Lung (tissue), 11 donors: ENCODE measurements at regions not wholly inside any gene's neighbourhood (a gene's known extent, or its start where the extent isn't known, plus 50 kb on each side); places are given as distances from the start of the nearest gene placed in this dataset.

Experiments used
- ATAC-seq: fragments of 200-7000 bp; cut with Tn5 transposase; one replicate; pipeline ENCODE4 v1.9.1; 2020; ENCODE audit warnings: moderate number of reproducible peaks; ENCODE audit not compliant: insufficient read depth, low FRiP score
- DNase-seq, 3 donors: peaks; one replicate each; pipeline ENCODE4 v3.0.0-alpha.2; 2013 to 2017
- H3K27ac ChIP-seq, 2 donors: one replicate each; pipeline ENCODE4 v1.5.1; 2013; ENCODE audit warnings: mild to moderate bottlenecking in 2 of 2, moderate library complexity in 2 of 2, control low read depth in 1 of 2, inconsistent platforms in 1 of 2, low read depth in 1 of 2, low read length in 1 of 2
- H3K27me3 ChIP-seq, 3 donors: one replicate each; pipeline ENCODE4 v1.5.1; 2013; ENCODE audit warnings: low read length in 2 of 3; ENCODE audit not compliant: control insufficient read depth in 3 of 3, insufficient read depth in 3 of 3
- H3K36me3 ChIP-seq, 4 donors: one replicate each; pipeline ENCODE4 v1.5.1; 2013; ENCODE audit warnings: low read length in 4 of 4, mild to moderate bottlenecking in 1 of 4, moderate library complexity in 1 of 4; ENCODE audit not compliant: control insufficient read depth in 4 of 4, insufficient read depth in 4 of 4
- H3K4me1 ChIP-seq, 5 donors: one replicate each; pipeline ENCODE4 v1.5.1; 2013; ENCODE audit warnings: low read length in 5 of 5, mild to moderate bottlenecking in 2 of 5, moderate library complexity in 1 of 5; ENCODE audit not compliant: control insufficient read depth in 5 of 5, insufficient read depth in 5 of 5
- H3K4me3 ChIP-seq: one replicate; pipeline ENCODE4 v1.5.1; 2013; ENCODE audit warnings: mild to moderate bottlenecking, control low read depth, moderate library complexity
- H3K9ac ChIP-seq, 2 donors: one replicate each; pipeline ENCODE4 v1.5.1; 2013; ENCODE audit warnings: low read length in 2 of 2, control low read depth in 1 of 2; ENCODE audit not compliant: insufficient read depth in 1 of 2
- H3K9me3 ChIP-seq, 4 donors: one replicate each; pipeline ENCODE4 v1.5.1; 2013; ENCODE audit warnings: low read length in 3 of 4, mild to moderate bottlenecking in 1 of 4, moderate library complexity in 1 of 4; ENCODE audit not compliant: control insufficient read depth in 4 of 4, insufficient read depth in 3 of 4
- WGBS, 2 donors: extraction: QIAGEN DNeasy Blood & Tissue Kit; methylation state at CpG; one replicate each; pipeline ENCODE4 v1.1.7; 2013; 5-methylcytosine and 5-hydroxymethylcytosine counted together
- TF ChIP-seq, protein P1 (sequence below): IDR thresholded peaks from 2 replicates; pipeline ENCODE4 v1.5.1; 2012; ENCODE audit warnings: mild to moderate bottlenecking; ENCODE audit errors: control extremely low read depth, extremely low read depth
- donor health status: control.
- donor health status: control.
- donor health status: Bipolar disorder and iron deficiency.
- donor health status: healthy.
- donor health status: DM: yes; HTN: yes; CAD: no.

DNA sequence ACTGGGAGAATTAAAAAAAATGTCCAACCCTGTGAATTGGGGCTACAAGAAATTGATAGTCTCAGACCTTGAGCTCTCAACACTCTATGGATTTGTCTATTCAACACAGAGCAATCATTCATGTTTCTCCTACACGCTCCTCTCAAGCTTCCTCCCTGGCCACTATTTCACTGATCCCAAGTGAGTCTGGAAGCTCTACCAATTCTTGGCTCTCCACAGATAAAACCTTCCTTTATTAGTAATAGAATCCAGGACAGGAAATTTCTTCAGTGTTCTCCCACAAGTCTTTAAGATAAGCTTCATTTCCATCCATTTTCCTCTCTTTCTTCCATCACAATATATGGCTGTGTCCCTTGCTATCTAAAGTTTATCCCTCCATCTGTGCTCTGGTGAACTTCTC is 215.1 kb upstream of the PAPPA start:
- no peak for DNase-seq
- peaks cover 0 to 4% (median 0%) of the 10 kb centered on the region in 5 donors for H3K4me1 ChIP-seq
- H3K4me3 ChIP-seq = no peak overlapping the region
- no peak for ATAC-seq
- 85 to 90% methylated on average over 1 of the region's 1 CpG for WGBS, 2 donors
- TF ChIP-seq, protein P1, sequence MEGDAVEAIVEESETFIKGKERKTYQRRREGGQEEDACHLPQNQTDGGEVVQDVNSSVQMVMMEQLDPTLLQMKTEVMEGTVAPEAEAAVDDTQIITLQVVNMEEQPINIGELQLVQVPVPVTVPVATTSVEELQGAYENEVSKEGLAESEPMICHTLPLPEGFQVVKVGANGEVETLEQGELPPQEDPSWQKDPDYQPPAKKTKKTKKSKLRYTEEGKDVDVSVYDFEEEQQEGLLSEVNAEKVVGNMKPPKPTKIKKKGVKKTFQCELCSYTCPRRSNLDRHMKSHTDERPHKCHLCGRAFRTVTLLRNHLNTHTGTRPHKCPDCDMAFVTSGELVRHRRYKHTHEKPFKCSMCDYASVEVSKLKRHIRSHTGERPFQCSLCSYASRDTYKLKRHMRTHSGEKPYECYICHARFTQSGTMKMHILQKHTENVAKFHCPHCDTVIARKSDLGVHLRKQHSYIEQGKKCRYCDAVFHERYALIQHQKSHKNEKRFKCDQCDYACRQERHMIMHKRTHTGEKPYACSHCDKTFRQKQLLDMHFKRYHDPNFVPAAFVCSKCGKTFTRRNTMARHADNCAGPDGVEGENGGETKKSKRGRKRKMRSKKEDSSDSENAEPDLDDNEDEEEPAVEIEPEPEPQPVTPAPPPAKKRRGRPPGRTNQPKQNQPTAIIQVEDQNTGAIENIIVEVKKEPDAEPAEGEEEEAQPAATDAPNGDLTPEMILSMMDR = no peak
- H3K9me3 ChIP-seq = no peaks in the 10 kb centered on the region
- H3K27me3 ChIP-seq = no peaks in the 10 kb centered on the region
- H3K36me3 ChIP-seq = no peaks in the 10 kb centered on the region
- no peak overlapping the region for H3K27ac ChIP-seq
- no peak overlapping the region for H3K9ac ChIP-seq

- DNase-seq = no peak
- H3K27ac ChIP-seq = peak overlapping the region in 1 of 2 donors; percentile 3
- ATAC-seq = no peak
- H3K36me3 ChIP-seq = no peaks in the 10 kb centered on the region
- H3K27me3 ChIP-seq = no peaks in the 10 kb centered on the region
- H3K4me3 ChIP-seq = no peak overlapping the region
- TF ChIP-seq, protein P1 = no peak
- 79 to 82% methylated on average over 2 of the region's 2 CpGs for WGBS, 2 donors
- H3K4me1 ChIP-seq = peaks cover 0 to 11% (median 6%) of the 10 kb centered on the region in 5 donors
- H3K9me3 ChIP-seq = no peaks in the 10 kb centered on the region
- H3K9ac ChIP-seq = no peak overlapping the region
Observed at GRCh38 chr9:115939065-115939765, 214.4 kb upstream of the PAPPA start.

DNA sequence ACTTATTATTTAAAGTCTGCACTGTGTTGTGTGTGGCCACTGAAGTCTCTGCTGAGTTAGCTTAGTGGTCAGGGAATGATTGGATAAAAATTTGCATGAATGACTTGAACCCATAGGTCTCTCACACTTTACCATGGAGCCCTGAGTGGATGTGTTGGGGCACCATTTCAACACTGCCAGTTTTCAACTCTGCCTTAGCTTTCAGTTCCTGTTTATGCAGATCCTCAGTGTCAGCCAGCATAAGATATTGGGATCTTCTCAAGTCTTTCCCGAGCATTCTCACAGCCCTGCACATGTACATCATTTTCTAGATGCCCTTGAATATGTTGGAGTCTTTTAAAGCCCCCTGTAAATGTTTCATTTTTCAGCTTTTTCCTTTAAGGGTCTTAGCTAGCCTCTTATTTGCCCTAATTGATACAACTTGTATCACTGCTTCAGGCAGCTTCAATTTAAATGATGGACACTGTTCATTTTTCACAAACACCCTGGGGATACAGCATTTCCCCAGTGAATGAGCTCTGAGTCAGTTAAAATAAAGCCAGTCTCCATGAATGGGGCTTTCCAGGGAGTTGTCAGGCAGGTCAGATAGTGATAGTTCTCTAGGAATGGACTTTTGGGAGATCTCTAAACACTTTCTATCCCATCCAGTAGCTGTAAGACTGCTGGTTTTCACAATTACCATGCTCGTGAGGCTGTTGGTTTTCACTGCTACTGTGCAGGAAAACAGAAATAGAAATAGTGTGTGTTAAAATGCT is 211.9 kb upstream of the PAPPA start:
- Histone ChIP-seq H3K27ac (no peak overlapping the region), H3K27me3 (no peaks in the 10 kb centered on the region), H3K36me3 (no peaks in the 10 kb centered on the region), H3K9me3 (no peaks in the 10 kb centered on the region), H3K4me1 (peaks cover 0 to 22% (median 15%) of the 10 kb centered on the region in 5 donors), H3K4me3 (no peak overlapping the region), H3K9ac (no peak overlapping the region)
- TF ChIP-seq, protein P1 = no peak
- ATAC-seq = no peak
- DNase-seq = no peak
- 62 to 66% methylated on average over 2 of the region's 2 CpGs for WGBS, 2 donors
